GM19023 (cell line): ENCODE measurements at regions not wholly inside any gene's neighbourhood (a gene's known extent, or its start where the extent isn't known, plus 50 kb on each side); places are given as distances from the start of the nearest gene placed in this dataset.
"Not testable (repeated sequence)": the region's sequence is repeated elsewhere in the genome, so short reads cannot be mapped to it uniquely, and the experiment has no call there.

Experiments
- ATAC-seq: cut with Tn5 transposase; IDR thresholded peaks from one replicate; pipeline ENCODE4 v1.9.1; 2021; ENCODE audit warnings: mild to moderate bottlenecking, moderate library complexity; ENCODE audit not compliant: unreplicated experiment

GRCh38 chr15:93759629-93760028, 471.7 kb upstream of the MCTP2 start:
- no peak for ATAC-seq

GRCh38 chr15:93758824-93759223, 472.5 kb upstream of the MCTP2 start:
- ATAC-seq = no peak

- ATAC-seq = no peak
Measured at GRCh38 chr15:93748710-93749109, 482.7 kb upstream of the MCTP2 start.

DNA sequence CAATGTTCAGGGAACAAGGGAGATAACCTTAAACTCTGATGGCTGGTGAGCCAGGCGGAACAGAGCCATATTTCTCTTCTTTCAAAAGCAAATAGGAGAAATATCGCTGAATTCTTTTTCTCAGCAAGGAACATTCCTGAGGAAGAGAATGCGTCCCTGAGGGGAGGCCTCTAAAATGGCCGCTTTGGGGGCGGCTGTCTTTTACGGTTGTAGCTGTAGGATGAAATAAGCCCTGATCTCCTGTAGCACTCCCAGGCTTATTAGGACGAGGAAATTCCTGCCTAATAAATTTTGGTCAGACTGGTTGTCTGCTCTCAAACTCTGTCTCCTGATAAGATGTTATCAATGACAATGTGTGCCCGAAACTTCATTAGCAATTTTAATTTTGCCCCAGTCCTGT, 496.4 kb upstream of the MCTP2 start:
- not testable (repeated sequence) for ATAC-seq

- ATAC-seq = no peak
Measured at GRCh38 chr15:93730724-93731123, 500.6 kb upstream of the MCTP2 start.

DNA sequence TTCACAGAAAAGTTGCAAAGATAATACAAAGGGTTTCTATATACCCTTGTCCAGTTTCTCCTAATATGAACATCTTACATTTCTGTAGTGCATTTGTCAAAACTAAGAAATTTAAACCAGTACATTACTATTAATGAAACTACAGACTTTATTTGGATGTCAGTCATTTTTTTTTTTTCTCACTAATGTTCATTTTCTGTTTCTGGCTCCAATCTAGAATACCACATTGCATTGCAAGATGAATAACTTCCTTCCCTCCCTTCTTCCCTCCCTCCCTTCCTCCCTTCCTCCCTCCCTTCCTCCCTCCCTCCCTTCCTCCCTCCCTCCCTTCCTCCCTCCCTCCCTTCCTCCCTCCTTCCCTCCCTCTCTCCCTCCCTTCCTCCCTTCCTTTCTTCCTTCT, 509.2 kb upstream of the MCTP2 start:
- ATAC-seq = no peak

GRCh38 chr15:93720607-93721006, 510.8 kb upstream of the MCTP2 start:
- no peak for ATAC-seq

- no peak for ATAC-seq
Measured at GRCh38 chr15:93719921-93720351, 511.4 kb upstream of the MCTP2 start.

- ATAC-seq = no peak
Measured at GRCh38 chr15:93716615-93717231, 514.6 kb upstream of the MCTP2 start.

DNA sequence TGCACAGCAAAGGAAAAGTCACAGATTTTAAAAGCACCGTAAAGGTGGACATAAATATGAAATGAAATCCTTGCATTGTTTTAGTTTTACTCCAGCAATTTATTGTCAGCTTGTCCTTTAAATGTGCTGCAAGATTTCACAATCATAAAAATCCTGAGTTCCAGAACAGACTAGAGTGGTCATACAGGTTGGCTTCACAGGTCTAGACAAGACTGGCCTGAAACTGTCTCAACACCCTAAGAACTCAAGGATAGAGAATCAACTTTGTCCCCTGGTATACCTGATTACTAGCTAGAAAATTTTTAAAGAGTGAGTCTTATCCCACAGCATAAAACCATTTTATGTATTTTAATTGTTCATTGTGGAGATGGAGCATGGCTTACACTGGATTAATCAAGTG, 521.7 kb upstream of the MCTP2 start:
- no peak for ATAC-seq

DNA sequence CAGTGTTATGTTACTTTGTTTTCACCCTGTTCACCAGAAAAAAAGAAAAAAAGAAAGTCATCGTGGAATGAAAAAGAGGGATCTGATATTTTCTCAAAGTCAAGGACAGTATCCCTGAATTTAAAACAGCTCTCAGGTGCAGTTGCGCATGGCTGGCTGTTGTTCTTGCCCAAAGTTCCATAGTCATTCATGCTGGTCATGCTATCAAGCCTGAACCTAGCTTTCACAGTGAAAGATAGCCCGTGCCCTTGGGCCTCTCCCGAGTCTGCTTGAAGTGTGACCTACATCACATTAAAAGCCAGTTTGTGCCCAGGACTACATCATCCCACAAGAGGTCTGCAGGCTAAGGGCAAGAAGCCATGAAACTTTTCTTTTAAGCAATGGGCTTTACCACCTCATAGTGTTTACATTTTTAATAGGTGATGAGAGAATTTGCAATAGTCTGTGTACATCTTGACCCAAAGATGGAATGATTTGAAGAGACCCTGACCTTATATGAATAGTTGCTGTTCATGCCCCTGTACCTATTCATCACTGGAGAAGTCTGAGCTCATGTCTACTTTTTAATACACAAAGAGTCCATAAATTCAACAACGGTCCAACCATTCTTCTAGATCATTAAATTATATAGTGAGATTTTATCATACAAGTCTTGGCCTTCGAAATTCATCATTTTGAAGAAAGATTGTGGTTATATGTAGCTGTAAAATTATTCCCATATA, 522.5 kb upstream of the MCTP2 start:
- no peak for ATAC-seq

DNA sequence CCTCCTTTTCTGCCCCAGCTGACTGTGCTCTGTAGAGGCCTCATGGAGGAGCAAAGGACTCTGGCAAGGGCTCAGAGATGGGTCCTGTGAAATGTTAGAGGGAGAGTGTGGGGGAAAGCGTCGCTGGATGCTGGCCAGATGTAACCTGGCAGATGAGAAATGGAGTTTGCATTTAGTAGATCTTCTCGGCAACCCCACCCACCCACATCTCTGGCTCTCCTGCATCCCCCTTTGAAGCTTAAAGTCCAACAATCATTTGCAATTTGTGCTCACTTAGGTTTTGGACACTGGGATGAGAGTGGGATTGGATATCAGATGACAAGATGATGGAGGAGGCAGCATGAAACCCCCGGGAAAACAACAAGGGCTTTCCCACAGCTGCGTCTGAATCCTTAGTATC, 523.6 kb upstream of the MCTP2 start:
- ATAC-seq = no peak

DNA sequence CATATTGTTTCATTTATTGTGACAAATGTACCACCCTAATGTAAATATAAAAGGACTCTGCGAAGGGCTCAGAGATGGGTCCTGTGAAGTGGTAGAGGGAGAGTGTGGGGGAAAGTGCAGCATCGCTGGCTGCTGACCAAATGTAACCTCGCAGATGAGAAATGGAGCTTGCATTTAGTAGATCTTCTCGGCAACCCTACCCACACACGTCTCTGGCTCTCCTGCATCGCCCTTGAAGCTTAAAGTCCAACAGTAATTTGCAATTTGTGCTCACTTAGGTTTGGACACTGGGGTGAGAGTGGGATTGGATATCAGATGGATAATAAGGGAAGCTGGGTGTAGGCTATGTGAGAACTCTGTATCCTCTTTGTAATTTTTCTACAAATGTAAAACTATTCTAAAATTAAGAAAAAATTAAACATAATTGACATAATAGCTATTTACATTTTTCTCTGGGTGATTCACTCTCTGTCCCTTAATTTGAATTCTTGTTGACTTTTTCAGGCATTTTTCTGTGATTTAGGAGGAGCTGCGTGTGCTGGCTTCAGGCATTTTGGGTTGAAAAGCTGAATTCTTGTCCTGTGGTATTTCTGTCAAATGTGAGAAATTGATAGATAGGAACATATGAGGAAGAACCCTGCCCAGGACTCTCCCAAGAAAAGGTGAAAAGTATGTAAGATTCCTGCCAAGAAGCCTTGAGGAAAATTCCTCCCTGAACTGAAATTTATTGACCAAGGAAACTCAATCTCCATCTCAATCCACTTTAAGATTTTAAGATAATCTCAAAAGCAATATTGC, 524.7 kb upstream of the MCTP2 start:
- ATAC-seq = no peak

DNA sequence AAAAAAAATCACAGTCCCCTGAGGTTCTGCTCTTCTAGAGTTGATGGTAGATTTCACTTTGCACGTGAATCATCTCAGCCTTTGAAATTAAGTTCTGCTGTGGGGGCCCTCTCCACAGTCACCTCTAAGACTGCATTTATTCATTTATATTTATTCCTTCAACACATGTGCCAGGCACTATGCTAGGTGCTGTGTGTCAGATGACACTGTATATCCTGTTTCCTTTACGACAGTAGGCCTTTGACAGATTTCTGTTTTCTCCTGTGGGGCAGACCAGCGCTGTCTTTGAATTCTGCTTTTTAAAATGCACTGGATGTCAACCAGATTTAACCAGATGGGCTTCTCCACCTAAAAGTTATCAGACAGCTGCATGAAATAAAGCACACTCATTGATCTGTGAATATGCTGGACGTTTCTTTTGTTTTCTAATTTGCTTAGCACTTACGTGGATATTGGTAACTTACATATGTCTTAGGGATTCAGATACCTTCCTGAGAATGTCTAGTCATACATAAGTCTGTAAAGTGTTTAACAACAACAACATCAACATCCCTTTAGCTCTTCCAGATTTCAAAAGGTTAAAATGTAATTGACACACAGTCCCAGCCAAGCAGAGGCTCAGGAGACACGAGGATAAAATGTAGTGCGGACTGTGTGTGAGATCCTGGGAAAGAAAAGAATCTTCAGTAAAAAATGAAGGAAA, 525.5 kb upstream of the MCTP2 start:
- no peak for ATAC-seq

GRCh38 chr15:93703092-93703739, 528.1 kb upstream of the MCTP2 start:
- ATAC-seq = no peak

DNA sequence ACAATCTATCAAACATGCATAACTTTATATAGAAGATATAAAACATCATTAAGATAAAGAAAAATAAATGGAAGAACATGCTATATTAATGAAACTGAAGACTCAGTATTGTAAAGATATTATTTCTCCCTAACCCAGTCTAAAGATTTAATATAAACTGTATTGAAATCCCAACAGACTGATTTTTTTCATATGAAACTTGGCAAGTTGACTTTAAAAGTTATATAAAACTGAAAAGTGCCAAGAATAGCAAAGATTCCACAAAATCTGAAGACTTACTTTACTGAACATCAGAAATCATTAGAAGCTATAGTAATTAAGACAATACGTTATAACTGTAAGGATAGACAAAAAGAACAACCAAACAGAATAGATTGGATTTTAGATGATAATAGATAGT, 531.3 kb upstream of the MCTP2 start:
- no peak for ATAC-seq

DNA sequence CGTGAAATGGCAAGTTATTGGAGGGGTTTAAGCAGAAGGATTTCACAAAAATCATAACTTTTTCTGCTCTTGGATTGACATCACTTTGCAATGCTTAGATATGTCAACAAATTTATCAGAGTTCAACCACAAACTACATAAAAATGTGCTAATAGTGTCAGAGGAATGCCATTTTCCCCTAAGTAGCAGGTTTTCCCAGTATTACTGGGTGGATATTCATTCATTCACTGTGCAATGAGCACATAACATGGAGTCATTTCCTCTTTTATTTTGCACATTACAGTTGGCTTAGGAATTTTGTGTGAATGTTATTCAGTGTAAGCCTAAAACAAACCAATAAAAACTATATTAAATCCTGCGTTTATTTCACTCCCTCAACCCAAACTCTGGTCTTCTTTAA, 537.3 kb upstream of the MCTP2 start:
- no peak for ATAC-seq

DNA sequence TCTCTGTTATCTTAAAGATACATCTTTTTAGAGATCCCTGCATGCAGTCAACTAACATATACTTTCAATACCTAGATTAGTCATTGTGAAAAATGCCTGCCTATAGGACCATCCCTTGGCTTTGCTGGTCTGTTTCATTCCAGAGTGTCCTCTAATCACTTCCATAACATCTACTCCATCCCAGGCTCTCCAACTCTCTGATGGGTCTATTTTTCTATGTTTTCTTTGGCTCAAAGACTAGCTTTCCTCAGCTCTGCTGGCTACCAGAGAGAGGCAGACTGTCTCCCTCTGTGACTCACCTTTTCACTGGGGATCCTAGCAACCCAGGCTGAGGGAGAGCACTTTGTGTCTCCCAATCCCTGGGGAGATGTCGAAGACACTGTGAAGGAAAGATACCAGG, 547.7 kb upstream of the MCTP2 start:
- ATAC-seq = no peak

- no peak for ATAC-seq
Measured at GRCh38 chr15:93671387-93671943, 559.9 kb upstream of the MCTP2 start.

DNA sequence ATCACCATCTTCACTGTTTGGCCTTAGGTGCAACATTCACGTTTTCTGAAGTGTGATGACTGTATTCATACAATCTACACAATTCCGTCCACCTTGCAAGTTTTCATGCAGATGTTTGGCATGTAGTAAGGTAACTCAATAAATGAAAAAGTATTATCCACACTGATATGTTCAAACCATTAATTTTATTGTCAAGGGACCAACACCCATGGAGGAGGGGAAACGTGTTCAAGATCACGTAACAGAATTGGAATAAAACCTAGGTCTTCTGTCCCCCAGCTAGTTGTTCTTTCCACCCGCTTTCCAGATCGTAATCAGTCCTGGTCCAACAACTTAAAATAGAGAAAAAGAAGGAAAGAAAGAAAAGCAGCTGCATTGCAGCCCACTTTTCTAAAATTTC, 560.4 kb upstream of the MCTP2 start:
- no peak for ATAC-seq
